Activated CD8-positive, alpha-beta memory T cell treated with anti-CD3 and anti-CD28 coated beads for 36 hours (primary cell): ENCODE measurements at regions not wholly inside any gene's neighbourhood (a gene's known extent, or its start where the extent isn't known, plus 50 kb on each side); places are given as distances from the start of the nearest gene placed in this dataset.

Source experiments
- CTCF ChIA-PET: fragments of 350-600 bp; sonication (Branson Sonifier 250); formaldehyde crosslinking; loops from one replicate; lab custom pipeline; 2021; ENCODE audit warnings: antibody characterized with exemption; lab: Charles Lee
- POLR2A ChIA-PET: fragments of 350-600 bp; sonication (Branson Sonifier 250); formaldehyde crosslinking; loops from one replicate; lab custom pipeline; 2021; ENCODE audit warnings: antibody characterized with exemption; lab: Charles Lee

- CTCF ChIA-PET: no interaction called here
- POLR2A ChIA-PET: no interaction called here
These were observed 297.6 kb downstream of the GPAM start for GRCh38 chr10:111885919-111886318.

GRCh38 chr10:111887266-111887665 lies 296.3 kb downstream of the GPAM start:
- POLR2A ChIA-PET: no interaction called here
- CTCF ChIA-PET: no interaction called here

GRCh38 chr10:111890046-111890445 lies 293.5 kb downstream of the GPAM start:
- POLR2A ChIA-PET: no interaction called here
- CTCF ChIA-PET: no interaction called here

- POLR2A ChIA-PET: no interaction called here
- CTCF ChIA-PET: no interaction called here
These were observed 267.6 kb downstream of the GPAM start for GRCh38 chr10:111916011-111916410.

- POLR2A ChIA-PET: no interaction called here
- CTCF ChIA-PET: no interaction called here
These were observed 261.7 kb downstream of the GPAM start for GRCh38 chr10:111921821-111922220.

- ChIA-PET CTCF (no interaction called here), POLR2A (no interaction called here)
These were observed 260.5 kb downstream of the GPAM start for GRCh38 chr10:111923032-111923431.

GRCh38 chr10:111926286-111926685 lies 257.3 kb downstream of the GPAM start:
- POLR2A ChIA-PET: no interaction called here
- CTCF ChIA-PET: no interaction called here

GRCh38 chr10:111933937-111934336 lies 249.6 kb downstream of the GPAM start:
- ChIA-PET POLR2A (no interaction called here), CTCF (no interaction called here)

- ChIA-PET CTCF (no interaction called here), POLR2A (no interaction called here)
These were observed 248.6 kb downstream of the GPAM start for GRCh38 chr10:111934931-111935330.

- ChIA-PET CTCF (no interaction called here), POLR2A (no interaction called here)
These were observed 247.4 kb downstream of the GPAM start for GRCh38 chr10:111936143-111936542.

- ChIA-PET CTCF (no interaction called here), POLR2A (no interaction called here)
These were observed 239.2 kb downstream of the GPAM start for GRCh38 chr10:111944331-111944730.

- POLR2A ChIA-PET: no interaction called here
- CTCF ChIA-PET: no interaction called here
These were observed 229.6 kb downstream of the GPAM start for GRCh38 chr10:111953949-111954348.

- POLR2A ChIA-PET: no interaction called here
- CTCF ChIA-PET: no interaction called here
These were observed 229.2 kb downstream of the GPAM start for GRCh38 chr10:111954386-111954785.

- POLR2A ChIA-PET: no interaction called here
- CTCF ChIA-PET: no interaction called here
These were observed 226.7 kb downstream of the GPAM start for GRCh38 chr10:111956841-111957240.

- ChIA-PET POLR2A (no interaction called here), CTCF (no interaction called here)
These were observed 220.6 kb downstream of the GPAM start for GRCh38 chr10:111962951-111963350.

- ChIA-PET CTCF (no interaction called here), POLR2A (no interaction called here)
These were observed 216.4 kb downstream of the GPAM start for GRCh38 chr10:111967116-111967515.

- ChIA-PET POLR2A (no interaction called here), CTCF (no interaction called here)
These were observed 216.0 kb downstream of the GPAM start for GRCh38 chr10:111967547-111967946.

- CTCF ChIA-PET: no interaction called here
- POLR2A ChIA-PET: no interaction called here
These were observed 214.9 kb downstream of the GPAM start for GRCh38 chr10:111968647-111969046.

- POLR2A ChIA-PET: no interaction called here
- CTCF ChIA-PET: no interaction called here
These were observed 213.5 kb downstream of the GPAM start for GRCh38 chr10:111970111-111970510.

GRCh38 chr10:111972109-111972508 lies 211.5 kb downstream of the GPAM start:
- ChIA-PET CTCF (no interaction called here), POLR2A (no interaction called here)

- ChIA-PET CTCF (no interaction called here), POLR2A (no interaction called here)
These were observed 210.3 kb downstream of the GPAM start for GRCh38 chr10:111973306-111973705.

- ChIA-PET CTCF (no interaction called here), POLR2A (no interaction called here)
These were observed 209.7 kb downstream of the GPAM start for GRCh38 chr10:111973826-111974225.

- ChIA-PET POLR2A (no interaction called here), CTCF (no interaction called here)
These were observed 209.2 kb downstream of the GPAM start for GRCh38 chr10:111974325-111974724.
